CD8-positive, alpha-beta memory T cell (primary cell): ENCODE measurements at regions not wholly inside any gene's neighbourhood (a gene's known extent, or its start where the extent isn't known, plus 50 kb on each side); places are given as distances from the start of the nearest gene placed in this dataset.
A peak's percentile ranks its signal among the peaks of the same experiment; 100 is the strongest.

Experiments
- CTCF ChIA-PET: fragments of 350-600 bp; sonication (Branson Sonifier 250); formaldehyde crosslinking; loops from one replicate; lab custom pipeline; 2021; ENCODE audit warnings: antibody characterized with exemption; lab: Charles Lee
- POLR2A ChIA-PET: fragments of 350-600 bp; sonication (Branson Sonifier 250); formaldehyde crosslinking; loops from one replicate; lab custom pipeline; 2021; ENCODE audit warnings: antibody characterized with exemption; lab: Charles Lee
- DNase-seq, 5 donors: peaks; one replicate each; pipeline versions ENCODE4 v3.0.0 to v3.0.0-alpha.2; 2020 to 2022; ENCODE audit warnings: mixed read lengths in 1 of 5
- H3K27ac ChIP-seq: one replicate; pipeline ENCODE4 v1.7.0; 2013; ENCODE audit warnings: low read depth, mild to moderate bottlenecking, low read length, moderate library complexity
- H3K27me3 ChIP-seq: 2 replicates; pipeline ENCODE4 v1.7.0; 2013; ENCODE audit warnings: low read length, mild to moderate bottlenecking; ENCODE audit not compliant: insufficient read depth, poor library complexity, severe bottlenecking
- H3K36me3 ChIP-seq: 2 replicates; pipeline ENCODE4 v1.7.0; 2013; ENCODE audit warnings: mild to moderate bottlenecking, low read length, moderate library complexity; ENCODE audit not compliant: insufficient read depth
- H3K4me1 ChIP-seq: 2 replicates; pipeline ENCODE4 v1.7.0; 2013; ENCODE audit warnings: mild to moderate bottlenecking, low read length, moderate library complexity; ENCODE audit not compliant: insufficient read depth
- H3K4me3 ChIP-seq: 2 replicates; pipeline ENCODE4 v1.7.0; 2013; ENCODE audit warnings: mild to moderate bottlenecking, low read length
- H3K9me3 ChIP-seq: 2 replicates; pipeline ENCODE4 v1.7.0; 2013; ENCODE audit warnings: mild to moderate bottlenecking, low read length
- H3K27ac Mint-ChIP-seq, 8 donors: one replicate each; pipeline ENCODE4 v1.8.0; 2020 to 2021; ENCODE audit warnings: mixed read lengths in 8 of 8, mild to moderate bottlenecking in 6 of 8, inconsistent platforms in 3 of 8, moderate library complexity in 3 of 8
- H3K27me3 Mint-ChIP-seq, 2 donors: one replicate each; pipeline ENCODE4 v1.8.0; 2020 to 2021; ENCODE audit warnings: mixed read lengths in 2 of 2, mild to moderate bottlenecking in 1 of 2, moderate library complexity in 1 of 2
- H3K36me3 Mint-ChIP-seq, 3 donors: one replicate each; pipeline ENCODE4 v1.8.0; 2020 to 2021; ENCODE audit warnings: mixed read lengths in 3 of 3, inconsistent platforms in 1 of 3, mild to moderate bottlenecking in 1 of 3
- H3K4me1 Mint-ChIP-seq, 3 donors: one replicate each; pipeline ENCODE4 v1.8.0; 2020 to 2021; ENCODE audit warnings: mixed read lengths in 3 of 3, inconsistent platforms in 1 of 3, mild to moderate bottlenecking in 1 of 3
- H3K4me3 Mint-ChIP-seq, 7 donors: one replicate each; pipeline ENCODE4 v1.8.0; 2020 to 2021; ENCODE audit warnings: mixed read lengths in 7 of 7, mild to moderate bottlenecking in 6 of 7, moderate library complexity in 4 of 7, inconsistent platforms in 2 of 7
- H3K9me3 Mint-ChIP-seq, 5 donors: one replicate each; pipeline ENCODE4 v1.8.0; 2020 to 2022; ENCODE audit warnings: mixed read lengths in 5 of 5, mild to moderate bottlenecking in 3 of 5, moderate library complexity in 2 of 5, inconsistent platforms in 1 of 5

DNA sequence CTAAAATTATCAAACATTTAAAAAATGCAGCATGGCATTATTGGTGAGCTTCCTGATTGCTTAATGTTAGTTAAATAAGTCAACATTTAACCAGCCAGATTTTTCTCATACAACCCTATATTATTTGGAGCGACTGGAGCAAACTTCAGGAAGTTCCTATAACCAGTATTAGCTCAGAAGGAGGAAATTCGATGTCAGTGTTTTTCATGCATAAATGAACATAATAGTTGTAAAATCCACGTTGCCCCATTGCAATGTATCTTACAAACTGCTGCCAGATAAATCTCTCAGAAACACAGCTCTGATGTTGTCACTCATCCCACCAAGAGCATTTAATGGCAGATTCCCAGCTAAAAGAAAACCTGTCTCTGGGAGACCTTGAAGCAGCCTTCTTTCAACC is 278.5 kb downstream of the CASP12 start:
- ChIA-PET CTCF (no interaction called here), POLR2A (no interaction called here)
- no peaks in the 10 kb centered on the region for H3K9me3 ChIP-seq
- Mint-ChIP-seq H3K4me3 (no peak overlapping the region), H3K4me1 (peaks cover 0 to 4% (median 0%) of the 10 kb centered on the region in 3 donors), H3K27me3 (no peaks in the 10 kb centered on the region), H3K27ac (no peak overlapping the region), H3K36me3 (peaks cover 0 to 14% (median 2%) of the 10 kb centered on the region in 3 donors), H3K9me3 (peaks cover 0 to 4% (median 0%) of the 10 kb centered on the region in 5 donors)
- H3K27me3 ChIP-seq = no peaks in the 10 kb centered on the region
- no peak overlapping the region for H3K4me3 ChIP-seq
- H3K4me1 ChIP-seq = no peaks in the 10 kb centered on the region
- H3K36me3 ChIP-seq = no peaks in the 10 kb centered on the region
- H3K27ac ChIP-seq = no peak overlapping the region
- DNase-seq = no peak

DNA sequence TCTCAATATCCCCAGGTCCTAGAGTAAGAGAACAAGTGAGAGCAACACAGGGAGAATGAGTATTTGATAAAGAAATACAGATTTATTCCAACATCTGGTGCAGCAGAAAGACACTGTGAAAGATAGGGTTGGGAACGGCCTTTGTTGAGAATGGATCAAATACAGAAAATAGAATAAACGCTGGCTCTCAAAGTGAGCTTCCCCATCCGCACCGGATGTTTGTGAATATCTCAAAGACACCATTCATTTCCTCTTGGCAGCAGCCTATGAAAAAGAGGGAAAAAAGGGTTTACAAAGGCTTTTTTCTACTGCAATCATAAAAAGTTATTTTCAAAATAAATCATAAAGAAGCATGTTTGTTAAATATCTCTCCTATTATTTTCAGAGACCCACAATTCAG is 279.3 kb downstream of the CASP12 start:
- ChIA-PET CTCF (no interaction called here), POLR2A (no interaction called here)
- no peaks in the 10 kb centered on the region for H3K36me3 ChIP-seq
- no peak overlapping the region for H3K27ac ChIP-seq
- H3K9me3 ChIP-seq = no peaks in the 10 kb centered on the region
- Mint-ChIP-seq H3K4me1 (peaks cover 0 to 1% (median 0%) of the 10 kb centered on the region in 3 donors), H3K9me3 (peaks cover 0 to 4% (median 0%) of the 10 kb centered on the region in 5 donors), H3K27ac (no peak overlapping the region), H3K27me3 (no peaks in the 10 kb centered on the region), H3K36me3 (peaks cover 0 to 14% (median 2%) of the 10 kb centered on the region in 3 donors), H3K4me3 (no peak overlapping the region)
- no peak for DNase-seq
- H3K4me3 ChIP-seq = no peak overlapping the region
- no peaks in the 10 kb centered on the region for H3K27me3 ChIP-seq
- H3K4me1 ChIP-seq = no peaks in the 10 kb centered on the region

DNA sequence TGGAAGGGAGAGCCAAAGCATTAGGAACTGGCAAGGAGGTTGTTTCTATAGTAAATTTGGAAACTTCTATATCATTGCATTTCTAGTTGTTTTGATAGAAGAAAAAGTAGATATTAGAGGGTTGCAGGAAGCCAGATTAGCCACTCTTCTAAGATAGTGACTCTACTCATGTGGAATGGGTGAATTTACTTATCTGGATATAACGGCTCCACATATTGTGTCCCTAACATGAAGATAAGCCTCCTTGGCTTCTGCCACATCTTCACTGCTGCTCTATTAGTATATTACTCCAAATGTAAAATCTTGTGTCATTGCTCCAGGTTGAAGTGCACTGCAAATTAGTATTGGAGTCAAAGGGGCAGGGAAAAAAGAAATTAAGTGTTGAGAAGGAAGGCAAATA is 283.3 kb downstream of the CASP12 start:
- H3K4me3 Mint-ChIP-seq = no peak overlapping the region
- Histone ChIP-seq H3K27me3 (no peaks in the 10 kb centered on the region), H3K27ac (no peak overlapping the region), H3K36me3 (no peaks in the 10 kb centered on the region), H3K4me3 (no peak overlapping the region), H3K4me1 (no peaks in the 10 kb centered on the region), H3K9me3 (no peaks in the 10 kb centered on the region)
- no peak for DNase-seq
- CTCF ChIA-PET = no interaction called here
- peaks cover 0 to 4% (median 0%) of the 10 kb centered on the region in 5 donors for H3K9me3 Mint-ChIP-seq
- POLR2A ChIA-PET = no interaction called here
- H3K36me3 Mint-ChIP-seq = peaks cover 0 to 14% (median 2%) of the 10 kb centered on the region in 3 donors
- H3K4me1 Mint-ChIP-seq = peaks cover under 1 to 2% (median 2%) of the 10 kb centered on the region in 3 donors
- H3K27ac Mint-ChIP-seq = no peak overlapping the region
- H3K27me3 Mint-ChIP-seq = no peaks in the 10 kb centered on the region

DNA sequence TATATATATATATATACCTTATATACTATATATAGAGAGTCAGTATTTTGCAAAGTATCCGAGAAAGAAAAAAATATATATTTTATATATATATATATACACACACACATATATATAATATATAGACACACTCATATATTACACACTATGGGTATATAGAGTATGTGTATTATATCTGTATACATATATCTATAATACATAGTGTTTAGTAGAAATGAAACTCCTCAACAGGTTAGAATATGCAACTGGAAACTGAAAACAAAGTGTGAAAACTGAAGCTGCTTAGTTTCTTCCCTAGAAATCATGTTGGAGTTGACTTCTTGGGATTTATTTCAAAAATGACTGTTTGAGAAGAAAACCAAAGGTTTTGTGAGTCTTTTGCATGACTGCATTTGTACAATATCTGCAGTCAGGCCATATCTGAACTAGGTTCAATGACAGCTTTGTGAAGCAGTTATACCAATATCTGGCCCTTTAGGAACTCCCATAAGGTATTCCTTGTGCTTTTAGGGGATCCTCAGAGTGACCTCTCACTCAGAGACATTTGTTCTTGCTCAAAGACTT is 284.1 kb downstream of the CASP12 start:
- CTCF ChIA-PET = interaction anchor here (1.1 kb wide), 1 partner anchor 333 kb away, joined by 3 read pairs; no protein-coding TSS in a partner anchor
- Mint-ChIP-seq H3K36me3 (peaks cover 0 to 14% (median 2%) of the 10 kb centered on the region in 3 donors), H3K4me3 (no peak overlapping the region), H3K27me3 (no peaks in the 10 kb centered on the region), H3K9me3 (peaks cover 0 to 4% (median 0%) of the 10 kb centered on the region in 5 donors), H3K4me1 (peaks cover 7 to 10% (median 10%) of the 10 kb centered on the region in 3 donors), H3K27ac (no peak overlapping the region)
- H3K36me3 ChIP-seq = no peaks in the 10 kb centered on the region
- peaks cover 3% of the 10 kb centered on the region for H3K4me1 ChIP-seq
- H3K27me3 ChIP-seq = no peaks in the 10 kb centered on the region
- H3K9me3 ChIP-seq = no peaks in the 10 kb centered on the region
- no peak overlapping the region for H3K4me3 ChIP-seq
- no peak overlapping the region for H3K27ac ChIP-seq
- POLR2A ChIA-PET = no interaction called here
- no peak for DNase-seq

DNA sequence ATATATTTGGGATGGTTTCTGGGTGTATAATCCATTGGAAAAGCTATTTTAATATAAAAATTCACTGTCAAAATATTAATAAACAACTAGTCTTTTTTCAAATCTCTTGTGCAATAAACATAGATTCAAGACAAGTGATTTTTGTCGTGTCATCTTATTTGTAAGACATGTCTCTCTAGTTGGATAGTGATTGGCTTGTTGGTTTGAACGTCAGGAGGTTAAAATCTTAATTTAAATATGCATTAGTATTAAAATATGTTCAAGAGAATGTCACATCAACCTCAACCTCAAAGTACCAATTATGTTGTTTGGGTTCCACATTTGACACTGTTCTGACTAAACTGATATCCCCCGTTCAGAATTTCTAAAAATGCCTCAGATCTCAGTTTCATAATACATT is 287.6 kb downstream of the CASP12 start:
- Mint-ChIP-seq H3K4me3 (no peak overlapping the region), H3K27ac (no peak overlapping the region), H3K4me1 (peaks cover 9 to 14% (median 11%) of the 10 kb centered on the region in 3 donors), H3K27me3 (peaks cover 0 to 1% of the 10 kb centered on the region in 2 donors), H3K36me3 (no peaks in the 10 kb centered on the region), H3K9me3 (no peaks in the 10 kb centered on the region)
- ChIA-PET POLR2A (no interaction called here), CTCF (interaction anchor here (1.3 to 1.5 kb wide), 2 partner anchors 94 to 398 kb away, joined by 3 to 4 read pairs; no protein-coding TSS in a partner anchor)
- Histone ChIP-seq H3K27ac (no peak overlapping the region), H3K4me1 (peaks cover 5% of the 10 kb centered on the region), H3K27me3 (no peaks in the 10 kb centered on the region), H3K36me3 (no peaks in the 10 kb centered on the region), H3K9me3 (no peaks in the 10 kb centered on the region), H3K4me3 (no peak overlapping the region)
- DNase-seq = no peak

DNA sequence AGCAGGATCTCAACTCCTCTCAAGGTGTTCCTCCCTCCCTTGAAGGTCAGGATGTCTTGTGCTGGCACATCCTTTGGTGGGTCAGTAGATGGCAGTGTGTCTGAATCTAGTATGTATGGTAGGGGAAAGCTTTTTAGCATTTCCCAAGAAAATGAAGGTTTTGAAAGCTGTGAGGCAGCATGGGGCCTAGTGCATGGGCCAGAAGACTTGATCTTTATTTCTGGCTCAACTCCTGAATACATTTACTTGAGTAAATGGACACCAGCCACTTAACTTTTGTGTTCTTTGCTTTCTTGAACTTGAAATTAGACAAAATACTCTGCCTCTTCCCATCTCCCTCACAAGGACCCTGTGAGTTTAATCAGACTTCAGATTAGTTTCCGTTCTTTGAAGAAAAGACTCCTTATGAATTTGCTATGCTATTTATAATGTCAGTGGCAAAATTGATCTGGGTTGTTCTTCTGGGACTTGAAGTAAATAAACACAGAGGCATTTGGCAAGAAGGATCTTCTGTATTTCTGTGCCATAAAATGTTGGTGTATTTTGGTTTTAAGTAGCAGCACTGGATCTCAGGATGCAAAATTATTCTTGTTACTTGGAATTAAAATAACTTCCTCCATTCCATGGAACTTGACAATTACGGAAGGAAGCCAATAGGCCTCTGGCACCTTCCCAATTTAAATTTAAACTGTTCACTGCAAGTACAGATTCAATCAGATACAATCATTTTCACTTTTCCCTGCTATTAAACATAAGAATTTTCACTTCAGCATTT is 288.8 kb downstream of the CASP12 start:
- H3K27me3 Mint-ChIP-seq = peaks cover 0 to 1% of the 10 kb centered on the region in 2 donors
- peak overlapping the region in 2 of 8 donors; percentile 2 to 29 for H3K27ac Mint-ChIP-seq
- H3K4me1 Mint-ChIP-seq = peaks cover 9 to 14% (median 11%) of the 10 kb centered on the region in 3 donors
- ChIA-PET CTCF (interaction anchor here (0.7 to 1.5 kb wide), 8 partner anchors 14 to 695 kb away, joined by 3 to 5 read pairs (median 3); no protein-coding TSS in a partner anchor), POLR2A (no interaction called here)
- no peaks in the 10 kb centered on the region for H3K36me3 Mint-ChIP-seq
- H3K4me1 ChIP-seq = peaks cover 5% of the 10 kb centered on the region
- no peaks in the 10 kb centered on the region for H3K9me3 ChIP-seq
- H3K27me3 ChIP-seq = no peaks in the 10 kb centered on the region
- H3K4me3 Mint-ChIP-seq = no peak overlapping the region
- DNase-seq = peak; percentile 1 to 51 (median 36)
- no peak overlapping the region for H3K27ac ChIP-seq
- no peak overlapping the region for H3K4me3 ChIP-seq
- H3K9me3 Mint-ChIP-seq = no peaks in the 10 kb centered on the region
- no peaks in the 10 kb centered on the region for H3K36me3 ChIP-seq

DNA sequence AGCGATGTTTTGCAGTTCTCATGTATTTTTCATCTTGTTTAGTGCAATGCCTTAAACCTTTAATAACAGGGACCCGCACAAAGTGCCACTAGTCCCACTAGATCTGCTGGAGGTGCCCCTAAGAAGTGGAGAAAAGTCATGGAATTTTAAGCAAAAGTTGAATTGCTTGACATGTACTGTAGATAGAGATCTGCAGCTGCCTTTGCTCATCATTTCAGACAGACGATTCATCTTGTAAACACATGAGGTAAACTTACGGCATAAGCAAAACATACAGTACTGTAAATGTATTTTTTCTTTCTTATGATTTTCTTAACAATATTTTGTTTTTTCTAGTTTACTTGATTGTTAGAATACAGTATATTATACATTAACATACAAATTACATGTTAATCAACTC is 295.6 kb downstream of the CASP12 start:
- Histone ChIP-seq H3K36me3 (no peaks in the 10 kb centered on the region), H3K27me3 (no peaks in the 10 kb centered on the region), H3K27ac (no peak overlapping the region), H3K4me3 (no peak overlapping the region), H3K4me1 (no peaks in the 10 kb centered on the region), H3K9me3 (no peaks in the 10 kb centered on the region)
- Mint-ChIP-seq H3K36me3 (no peaks in the 10 kb centered on the region), H3K4me3 (no peak overlapping the region), H3K27ac (no peak overlapping the region), H3K4me1 (no peaks in the 10 kb centered on the region), H3K27me3 (peaks cover 0 to 1% of the 10 kb centered on the region in 2 donors), H3K9me3 (no peaks in the 10 kb centered on the region)
- POLR2A ChIA-PET = no interaction called here
- CTCF ChIA-PET = no interaction called here
- DNase-seq = no peak

DNA sequence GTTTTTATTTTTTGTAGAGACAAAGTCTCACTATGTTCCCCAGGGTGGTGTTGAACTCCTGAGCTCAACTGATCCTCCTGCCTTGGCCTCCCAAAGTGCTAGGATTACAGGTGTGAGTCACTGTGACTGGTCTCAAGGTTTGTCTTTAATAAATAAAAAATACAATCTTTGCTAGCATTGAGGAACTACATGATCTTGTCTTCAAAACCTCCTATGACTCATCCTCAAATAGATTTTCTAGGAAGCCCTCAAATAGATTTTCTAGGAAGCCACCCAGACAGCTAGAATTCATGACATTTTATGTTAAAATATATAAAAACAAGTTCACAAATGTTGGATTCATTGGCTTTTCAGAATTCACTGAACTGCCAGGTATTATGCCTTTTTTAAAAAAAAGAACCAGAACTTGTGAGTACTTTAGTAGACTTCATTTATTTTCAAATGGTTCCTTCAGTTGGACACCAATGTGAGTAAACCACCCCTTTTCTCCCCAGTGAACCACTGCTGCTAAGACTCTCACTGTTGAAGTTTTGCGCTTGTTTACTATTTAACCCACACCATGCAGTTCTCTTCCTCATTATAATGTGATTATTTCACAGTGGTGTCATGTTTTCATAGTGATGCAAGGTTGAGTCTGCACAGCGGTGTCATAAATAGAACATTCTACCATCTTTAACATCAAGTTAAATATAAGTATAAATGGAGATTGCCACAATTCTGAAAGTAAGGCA is 303.9 kb downstream of the CASP12 start:
- H3K4me1 ChIP-seq = no peaks in the 10 kb centered on the region
- no peaks in the 10 kb centered on the region for H3K36me3 ChIP-seq
- no peak overlapping the region for H3K27ac ChIP-seq
- no peak overlapping the region for H3K4me3 Mint-ChIP-seq
- H3K4me1 Mint-ChIP-seq = peaks cover 0 to 3% (median 0%) of the 10 kb centered on the region in 3 donors
- DNase-seq = no peak
- H3K36me3 Mint-ChIP-seq = no peaks in the 10 kb centered on the region
- POLR2A ChIA-PET = no interaction called here
- H3K27me3 ChIP-seq = no peaks in the 10 kb centered on the region
- H3K9me3 ChIP-seq = no peaks in the 10 kb centered on the region
- H3K4me3 ChIP-seq = no peak overlapping the region
- peaks cover 2 to 4% of the 10 kb centered on the region in 2 donors for H3K27me3 Mint-ChIP-seq
- CTCF ChIA-PET = no interaction called here
- no peak overlapping the region for H3K27ac Mint-ChIP-seq
- peaks cover 0 to 2% (median 0%) of the 10 kb centered on the region in 5 donors for H3K9me3 Mint-ChIP-seq
